ENCODE measurements at regions not wholly inside any gene's neighbourhood (a gene's known extent, or its start where the extent isn't known, plus 50 kb on each side); places are given as distances from the start of the nearest gene placed in this dataset.

DNA sequence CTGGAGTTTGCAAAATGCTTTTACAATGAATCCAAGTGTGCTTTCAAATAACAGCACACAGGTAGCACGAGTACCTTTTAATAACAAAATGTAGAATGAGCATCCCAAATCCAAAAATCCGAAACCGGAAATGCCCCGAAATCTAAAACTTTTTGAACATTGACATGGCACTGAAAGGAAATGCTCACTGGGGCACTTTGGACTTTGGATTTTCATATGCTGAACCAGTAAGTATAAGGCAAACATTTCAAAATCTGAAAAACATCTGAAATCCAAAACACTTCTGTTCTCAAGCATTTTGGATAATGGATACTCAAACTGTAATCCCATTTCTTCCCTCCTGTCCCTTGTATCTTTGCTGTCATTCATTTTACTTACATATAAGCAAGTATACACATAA lies 50.1 kb downstream of the GCNT4 start:
- Histone ChIP-seq H3K4me1 (no peaks in the 10 kb centered on the region), H3K4me3 (no peak overlapping the region), H3K27me3 (no peaks in the 10 kb centered on the region), H3K36me3 (no peaks in the 10 kb centered on the region), H3K9me3 (replicated peaks) (no peaks in the 10 kb centered on the region), H3K27ac (no peak overlapping the region)
- DNase-seq, result no peak

DNA sequence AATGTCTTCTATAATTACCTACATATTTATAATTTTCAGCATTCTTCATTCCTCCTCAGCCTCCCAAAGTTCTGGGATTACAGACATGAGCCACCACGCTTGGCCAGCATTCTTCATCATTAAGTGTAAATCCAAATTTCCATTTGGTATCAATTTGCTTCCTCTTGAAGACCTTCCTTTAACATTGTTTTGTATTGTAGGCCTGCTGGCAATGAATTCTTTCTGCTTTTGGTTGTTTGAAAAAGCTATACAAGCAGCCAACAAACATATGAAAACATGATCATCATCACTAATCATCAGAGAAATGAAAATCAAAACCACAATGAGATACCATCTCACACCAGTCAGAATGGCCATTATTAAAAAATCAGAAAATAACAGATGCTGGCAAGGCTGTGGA lies 56.4 kb downstream of the GCNT4 start:
- Histone ChIP-seq H3K4me1 (no peaks in the 10 kb centered on the region), H3K27ac (no peak overlapping the region), H3K4me3 (no peak overlapping the region), H3K9me3 (replicated peaks) (no peaks in the 10 kb centered on the region), H3K36me3 (no peaks in the 10 kb centered on the region), H3K27me3 (0 out of 2 replicates have a peak, but pooled peaks cover 6% of the 10 kb centered on the region)
- no peak for DNase-seq

DNA sequence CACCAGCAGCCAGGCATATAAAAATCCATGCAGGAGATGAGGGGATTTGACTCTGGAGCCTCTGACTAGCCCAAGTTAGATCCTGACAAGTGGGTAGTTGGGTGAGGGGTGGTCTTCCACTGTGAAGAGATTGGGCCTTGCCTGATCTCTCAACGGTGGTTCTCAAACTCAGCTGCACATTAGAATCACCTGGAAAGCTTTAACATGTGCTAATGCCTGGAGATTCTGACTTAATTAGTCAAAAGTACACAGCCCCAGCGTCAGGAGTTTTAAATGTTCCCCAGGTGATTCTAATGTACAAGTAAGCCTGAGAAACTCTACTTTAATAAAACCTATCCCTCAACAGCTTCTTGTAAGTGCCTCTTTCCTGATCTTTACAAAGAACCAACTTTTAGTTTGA lies 57.5 kb downstream of the GCNT4 start:
- Histone ChIP-seq H3K36me3 (no peaks in the 10 kb centered on the region), H3K27me3 (0 out of 2 replicates have a peak, but pooled peaks cover 6% of the 10 kb centered on the region), H3K4me1 (no peaks in the 10 kb centered on the region), H3K27ac (no peak overlapping the region), H3K9me3 (replicated peaks) (no peaks in the 10 kb centered on the region), H3K4me3 (no peak overlapping the region)
- DNase-seq, result no peak

DNA sequence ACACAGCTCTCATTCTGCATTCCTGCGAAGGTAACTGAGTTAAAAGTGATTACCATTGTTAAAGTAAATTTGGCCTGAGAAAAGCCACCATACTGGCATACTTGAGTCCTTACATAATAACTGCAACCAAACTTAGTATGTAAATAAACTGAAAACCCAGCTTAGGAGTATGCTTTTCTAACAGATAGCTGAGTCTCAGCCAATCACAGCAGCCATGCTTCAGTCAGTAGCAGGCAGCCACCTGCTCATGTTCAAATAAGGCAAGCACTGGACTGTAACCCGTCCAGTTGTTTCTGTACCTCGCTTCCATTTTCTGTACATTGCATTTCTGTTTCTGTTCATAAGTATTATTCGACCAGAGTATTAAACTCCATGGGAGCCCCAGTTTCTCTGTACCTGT lies 58.6 kb downstream of the GCNT4 start:
- Histone ChIP-seq H3K4me3 (no peak overlapping the region), H3K9me3 (replicated peaks) (no peaks in the 10 kb centered on the region), H3K27me3 (0 out of 2 replicates have a peak, but pooled peaks cover 6% of the 10 kb centered on the region), H3K4me1 (no peaks in the 10 kb centered on the region), H3K36me3 (no peaks in the 10 kb centered on the region), H3K27ac (no peak overlapping the region)
- no peak for DNase-seq

DNA sequence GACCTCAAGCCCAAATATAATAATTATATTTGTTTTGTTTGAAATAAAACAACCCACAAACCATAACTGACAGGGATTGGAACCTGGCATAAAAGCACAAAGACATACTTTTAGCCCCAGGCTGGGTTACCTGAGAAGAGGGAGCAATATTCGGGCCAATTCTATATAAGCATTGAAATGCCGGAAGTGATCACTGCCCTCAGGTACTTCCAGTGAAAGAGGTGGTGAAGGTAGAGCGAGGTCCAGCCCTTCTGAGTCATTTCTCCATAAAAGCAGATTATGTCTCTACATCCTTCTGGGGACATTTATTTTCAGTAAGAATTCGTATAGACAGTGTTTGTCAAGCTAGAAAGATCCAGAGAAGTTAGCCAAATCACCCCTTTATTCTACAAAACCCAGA lies 59.6 kb downstream of the GCNT4 start:
- Histone ChIP-seq H3K27me3 (0 out of 2 replicates have a peak, but pooled peaks cover 6% of the 10 kb centered on the region), H3K9me3 (replicated peaks) (peaks cover 3% of the 10 kb centered on the region; the same call in 1 of the 2 replicates), H3K4me3 (no peak overlapping the region), H3K27ac (no peak overlapping the region), H3K36me3 (no peaks in the 10 kb centered on the region), H3K4me1 (no peaks in the 10 kb centered on the region)
- no peak for DNase-seq

DNA sequence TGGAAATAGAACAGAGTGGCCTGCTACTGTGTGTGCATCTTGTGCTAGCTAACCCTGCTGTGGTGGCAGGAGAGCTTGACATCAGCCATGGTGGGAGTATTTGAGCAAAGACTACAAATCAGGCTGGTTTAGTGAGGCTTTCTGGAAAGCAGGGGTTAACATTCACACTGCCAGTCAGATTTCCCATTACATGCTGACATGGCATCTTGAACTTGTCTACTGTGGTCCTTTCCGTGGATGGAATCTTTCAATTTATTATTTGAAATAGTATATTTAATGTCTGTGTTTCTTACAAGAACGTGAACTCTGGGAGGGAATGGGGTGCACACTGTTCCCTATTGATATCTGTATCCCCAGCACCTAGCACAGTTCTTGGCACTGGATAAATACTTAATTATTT lies 60.8 kb downstream of the GCNT4 start:
- DNase-seq, result no peak
- Histone ChIP-seq H3K9me3 (replicated peaks) (peaks cover 3% of the 10 kb centered on the region; the same call in 1 of the 2 replicates), H3K27me3 (0 out of 2 replicates have a peak, but pooled peaks cover 6% of the 10 kb centered on the region), H3K4me1 (no peaks in the 10 kb centered on the region), H3K27ac (no peak overlapping the region), H3K36me3 (no peaks in the 10 kb centered on the region), H3K4me3 (no peak overlapping the region)

DNA sequence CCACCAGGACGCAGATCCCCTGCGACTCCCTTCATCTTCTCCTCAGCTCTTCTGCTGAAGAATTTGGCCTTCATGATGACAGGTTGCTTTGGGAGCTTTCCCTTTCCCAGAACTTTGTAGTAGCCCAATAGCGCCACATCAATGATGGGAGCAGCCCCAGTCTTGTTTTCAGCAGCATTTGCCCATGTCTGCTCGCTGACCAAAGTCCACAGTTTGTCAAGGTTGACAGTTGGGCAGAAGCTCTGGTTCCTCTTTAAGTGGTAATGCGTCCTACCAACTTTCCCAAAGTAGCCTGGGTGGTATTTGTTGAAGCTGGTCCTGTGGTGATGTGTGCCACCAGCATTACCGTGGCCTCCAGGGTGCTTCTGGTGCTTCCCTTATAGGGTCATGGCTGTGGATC lies 62.2 kb downstream of the GCNT4 start:
- Histone ChIP-seq H3K9me3 (replicated peaks) (peaks cover 3% of the 10 kb centered on the region; the same call in 1 of the 2 replicates), H3K4me1 (no peaks in the 10 kb centered on the region), H3K36me3 (no peaks in the 10 kb centered on the region), H3K4me3 (no peak overlapping the region), H3K27me3 (0 out of 2 replicates have a peak, but pooled peaks cover 3% of the 10 kb centered on the region), H3K27ac (no peak overlapping the region)
- no peak for DNase-seq

DNA sequence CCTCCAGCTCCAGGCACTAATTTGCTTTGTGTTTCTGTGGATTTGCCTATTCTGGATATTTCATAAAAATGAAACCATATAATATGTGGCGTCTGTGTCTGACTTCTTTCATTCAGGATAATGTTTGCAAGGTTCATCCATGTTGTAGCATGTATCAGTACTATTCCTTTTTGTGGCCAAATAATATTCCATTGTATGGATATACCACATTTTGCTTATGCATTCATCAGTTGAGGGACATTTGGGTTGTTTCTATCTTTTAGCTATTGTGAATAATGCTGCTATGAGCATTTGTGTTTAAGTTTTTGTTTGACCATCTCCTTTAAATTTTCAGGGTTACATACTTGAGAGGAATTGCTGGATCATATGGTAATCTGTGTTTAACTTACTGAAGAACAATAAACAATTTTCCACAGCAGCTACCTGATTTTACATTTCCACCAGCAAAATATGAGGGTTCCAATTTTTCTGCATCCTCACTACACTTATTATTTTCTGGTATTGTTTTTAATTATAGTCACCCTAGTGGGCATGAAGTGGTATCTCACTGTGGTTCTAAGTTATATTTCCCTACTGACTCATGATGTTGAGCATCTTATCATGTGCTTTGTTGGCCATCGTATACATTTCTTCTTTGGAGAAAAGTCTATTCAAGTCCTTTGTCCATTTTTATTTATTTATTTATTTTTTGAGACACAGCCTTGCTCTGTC lies 63.9 kb downstream of the GCNT4 start:
- Histone ChIP-seq H3K9me3 (replicated peaks) (peaks cover 3% of the 10 kb centered on the region; the same call in 1 of the 2 replicates), H3K36me3 (no peaks in the 10 kb centered on the region), H3K4me1 (no peaks in the 10 kb centered on the region), H3K4me3 (no peak overlapping the region), H3K27me3 (no peaks in the 10 kb centered on the region), H3K27ac (no peak overlapping the region)
- no peak for DNase-seq

DNA sequence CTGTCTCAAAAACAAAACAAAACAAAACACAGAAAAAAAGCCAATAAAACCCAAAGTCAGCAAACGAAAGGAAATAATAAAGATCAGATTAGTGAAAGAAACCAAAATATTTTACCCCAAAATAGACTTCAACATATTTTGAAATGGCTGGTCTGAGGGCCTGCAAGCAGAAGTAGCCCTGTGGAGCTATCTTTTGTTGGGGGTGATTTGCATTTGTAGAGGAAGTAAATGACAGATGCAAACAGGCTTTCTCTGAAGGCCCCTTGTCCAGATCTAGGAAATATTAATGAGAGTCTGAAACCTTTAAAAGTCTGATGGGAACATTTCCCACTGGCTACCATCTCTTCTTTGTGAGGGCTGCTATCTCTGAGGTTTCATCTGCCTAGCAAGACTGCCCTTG lies 74.0 kb downstream of the GCNT4 start:
- H3K4me3 ChIP-seq, result no peak overlapping the region
- H3K27ac ChIP-seq, result no peak overlapping the region
- no peaks in the 10 kb centered on the region for H3K36me3 ChIP-seq
- H3K4me1 ChIP-seq, result no peaks in the 10 kb centered on the region
- no peak for DNase-seq
- H3K27me3 ChIP-seq, result no peaks in the 10 kb centered on the region
- no peaks in the 10 kb centered on the region for H3K9me3 ChIP-seq (replicated peaks)

DNA sequence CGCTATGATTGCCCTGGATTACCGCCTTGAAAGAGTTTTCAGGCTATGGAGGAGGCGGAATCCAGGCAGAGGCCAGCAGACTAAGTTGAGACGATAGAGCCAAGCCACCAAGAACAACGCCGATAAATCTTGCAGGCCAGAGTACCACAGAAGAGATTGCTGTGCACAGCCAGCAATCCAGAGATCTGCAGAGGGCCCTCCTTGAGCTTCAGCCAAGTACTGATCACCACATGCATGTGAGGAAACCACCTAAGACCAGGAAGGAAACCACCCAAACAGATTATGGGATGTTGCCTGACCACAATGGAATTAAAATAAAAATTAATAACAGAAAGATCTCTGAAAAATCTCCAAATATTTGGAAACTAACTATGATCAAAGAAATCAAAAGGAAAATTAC lies 74.9 kb downstream of the GCNT4 start:
- no peak for DNase-seq
- Histone ChIP-seq H3K36me3 (no peaks in the 10 kb centered on the region), H3K4me3 (no peak overlapping the region), H3K9me3 (replicated peaks) (no peaks in the 10 kb centered on the region), H3K27me3 (no peaks in the 10 kb centered on the region), H3K27ac (no peak overlapping the region), H3K4me1 (no peaks in the 10 kb centered on the region)

DNA sequence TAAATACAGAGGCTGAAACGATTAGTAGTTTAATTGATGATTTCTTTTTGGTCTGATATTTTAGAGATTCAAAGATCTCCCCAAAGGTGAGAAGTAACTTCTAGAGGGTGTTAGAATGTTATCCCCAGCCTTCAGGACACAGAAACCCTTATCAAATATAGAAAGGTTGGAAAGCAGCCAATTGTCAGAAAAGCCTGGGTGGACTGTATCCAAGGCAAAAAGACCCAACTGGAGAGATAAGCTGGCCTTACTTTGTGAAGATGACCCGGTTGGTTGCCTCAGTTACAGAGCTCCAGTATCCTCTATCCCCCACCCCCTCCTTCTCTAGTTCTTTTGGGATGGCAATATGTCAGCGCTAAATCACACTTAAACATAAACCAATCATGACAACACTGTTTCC lies 75.7 kb downstream of the GCNT4 start:
- no peaks in the 10 kb centered on the region for H3K4me1 ChIP-seq
- H3K27me3 ChIP-seq, result no peaks in the 10 kb centered on the region
- H3K4me3 ChIP-seq, result no peak overlapping the region
- H3K36me3 ChIP-seq, result no peaks in the 10 kb centered on the region
- no peak overlapping the region for H3K27ac ChIP-seq
- no peak for DNase-seq
- H3K9me3 ChIP-seq (replicated peaks), result no peaks in the 10 kb centered on the region

DNA sequence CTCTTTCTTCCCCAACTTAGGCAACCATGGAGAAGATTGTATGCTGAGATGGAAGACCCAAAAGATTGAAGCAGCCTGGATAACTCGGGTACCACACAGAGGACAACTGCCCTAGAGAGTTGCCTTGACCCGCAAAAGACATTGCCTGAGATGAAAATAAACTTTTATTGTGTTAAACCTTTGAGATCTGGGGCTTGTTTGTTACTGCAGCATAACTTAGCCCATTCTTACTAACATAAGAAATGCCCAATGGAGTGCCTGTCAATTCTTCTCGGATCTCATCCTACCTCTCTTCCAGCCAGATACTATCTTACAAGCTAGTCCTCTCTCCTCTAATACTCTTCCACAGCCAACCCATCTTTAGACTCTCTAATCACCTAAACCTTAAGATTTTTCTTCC lies 76.8 kb downstream of the GCNT4 start:
- no peak overlapping the region for H3K27ac ChIP-seq
- DNase-seq, result no peak
- H3K4me1 ChIP-seq, result no peaks in the 10 kb centered on the region
- no peaks in the 10 kb centered on the region for H3K36me3 ChIP-seq
- H3K9me3 ChIP-seq (replicated peaks), result no peaks in the 10 kb centered on the region
- no peaks in the 10 kb centered on the region for H3K27me3 ChIP-seq
- H3K4me3 ChIP-seq, result no peak overlapping the region

DNA sequence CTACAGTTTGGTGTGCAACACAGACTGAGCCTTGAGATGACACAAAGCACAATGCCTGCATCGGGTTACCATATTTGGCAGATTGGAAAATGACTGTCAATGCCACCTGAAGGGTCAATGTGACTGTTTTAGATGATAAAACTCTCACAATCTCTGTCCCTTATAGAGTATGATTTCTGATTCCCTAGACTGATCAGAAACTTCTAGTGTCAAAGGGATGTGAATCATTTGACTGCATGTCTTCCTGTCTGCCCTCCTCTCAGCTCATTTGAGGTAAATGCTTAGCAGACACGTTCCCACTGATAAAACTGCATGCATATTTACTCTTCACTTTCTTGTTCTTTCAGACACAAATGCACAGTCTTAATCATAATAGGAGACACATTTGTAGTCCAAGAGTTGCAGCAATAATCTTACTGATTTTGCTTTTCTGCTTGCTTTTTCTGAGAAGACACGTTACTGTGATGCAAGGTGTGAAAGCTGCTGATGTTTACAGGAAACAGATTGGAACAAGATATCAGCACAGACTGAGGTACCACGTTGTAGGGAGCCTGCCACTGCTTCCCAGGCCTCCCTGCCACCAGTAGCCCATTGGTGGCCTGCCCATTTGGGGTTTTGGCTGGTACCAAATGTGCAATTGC lies 77.8 kb downstream of the GCNT4 start:
- no peaks in the 10 kb centered on the region for H3K27me3 ChIP-seq
- no peak overlapping the region for H3K27ac ChIP-seq
- no peaks in the 10 kb centered on the region for H3K9me3 ChIP-seq (replicated peaks)
- no peak overlapping the region for H3K4me3 ChIP-seq
- H3K4me1 ChIP-seq, result no peaks in the 10 kb centered on the region
- DNase-seq, result no peak
- no peaks in the 10 kb centered on the region for H3K36me3 ChIP-seq

DNA sequence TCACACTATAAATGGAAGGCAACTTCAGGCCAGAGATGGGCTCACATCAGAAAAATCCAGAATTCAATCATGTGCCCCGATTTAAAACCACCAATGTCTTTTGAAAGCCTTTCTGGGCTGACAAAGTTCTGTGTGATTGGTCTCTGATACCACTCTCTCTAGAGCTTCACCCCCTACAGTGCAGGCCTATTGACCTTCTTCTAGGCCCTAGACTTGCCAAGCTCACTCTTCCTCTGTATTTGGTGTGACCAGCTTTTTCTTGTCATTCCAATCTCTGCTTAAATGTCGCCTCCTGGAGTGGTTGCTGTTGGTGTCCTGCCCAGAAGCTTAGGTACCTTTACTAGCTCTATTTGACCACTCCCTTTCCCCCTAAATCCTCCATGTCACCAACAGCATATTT lies 78.7 kb downstream of the GCNT4 start:
- no peaks in the 10 kb centered on the region for H3K36me3 ChIP-seq
- H3K27me3 ChIP-seq, result no peaks in the 10 kb centered on the region
- no peaks in the 10 kb centered on the region for H3K9me3 ChIP-seq (replicated peaks)
- H3K4me3 ChIP-seq, result no peak overlapping the region
- no peak overlapping the region for H3K27ac ChIP-seq
- no peaks in the 10 kb centered on the region for H3K4me1 ChIP-seq
- DNase-seq, result no peak

DNA sequence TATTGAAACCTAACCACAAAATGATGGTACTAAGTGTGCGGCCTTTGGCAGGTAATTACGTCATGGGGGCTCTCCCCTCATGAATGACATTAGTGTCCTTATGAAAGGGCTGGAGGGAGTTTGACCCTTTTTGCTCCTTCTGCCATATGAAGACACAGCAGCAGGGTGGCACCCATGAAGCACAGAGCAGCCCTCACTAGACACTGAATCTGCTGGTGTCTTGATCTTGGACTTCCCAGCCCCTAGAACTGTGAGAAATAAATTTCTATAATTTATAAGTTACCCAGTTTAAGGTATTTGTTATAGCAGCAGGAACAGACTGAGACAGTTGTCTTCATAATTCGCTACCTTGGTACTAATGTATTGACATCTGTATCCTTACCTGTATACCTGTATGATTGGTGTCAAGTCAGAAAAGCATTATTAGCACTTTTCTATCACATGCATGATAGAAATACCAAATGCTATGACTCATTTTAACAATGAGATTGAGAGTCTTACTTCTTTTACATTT lies 80.4 kb downstream of the GCNT4 start:
- DNase-seq, result no peak
- H3K9me3 ChIP-seq (replicated peaks), result no peaks in the 10 kb centered on the region
- no peak overlapping the region for H3K4me3 ChIP-seq
- H3K27me3 ChIP-seq, result no peaks in the 10 kb centered on the region
- H3K27ac ChIP-seq, result no peak overlapping the region
- H3K36me3 ChIP-seq, result no peaks in the 10 kb centered on the region
- no peaks in the 10 kb centered on the region for H3K4me1 ChIP-seq

Data from SJCRH30 (cell line).